Neural progenitor cell (in vitro differentiated cells): ENCODE measurements at regions not wholly inside any gene's neighbourhood (a gene's known extent, or its start where the extent isn't known, plus 50 kb on each side); places are given as distances from the start of the nearest gene placed in this dataset.
A peak's percentile ranks its signal among the peaks of the same experiment; 100 is the strongest.

Experiments
- DNase-seq: peaks from one replicate; pipeline ENCODE4 v3.0.0-alpha.2; 2016; ENCODE audit warnings: low spot score
- H2AFZ ChIP-seq: fragments of 200-600 bp; sonication (generic); replicated peaks from 2 replicates; pipeline ENCODE4 v1.6.1; 2016; ENCODE audit warnings: antibody characterized with exemption
- H3F3A ChIP-seq: fragments of 200-600 bp; sonication (generic); 2 replicates; pipeline ENCODE4 v1.6.1; 2016; ENCODE audit warnings: antibody characterized with exemption, low read depth
- H3K27ac ChIP-seq: fragments of 200-600 bp; sonication (generic); 2 replicates; pipeline ENCODE4 v1.5.1; 2016; ENCODE audit warnings: mild to moderate bottlenecking
- H3K27me3 ChIP-seq: fragments of 200-600 bp; sonication (generic); 2 replicates; pipeline ENCODE4 v1.6.1; 2016; ENCODE audit warnings: mild to moderate bottlenecking, moderate library complexity
- H3K36me3 ChIP-seq: fragments of 200-600 bp; sonication (generic); 2 replicates; pipeline ENCODE4 v1.5.1; 2016
- H3K4me1 ChIP-seq: fragments of 200-600 bp; sonication (generic); 2 replicates; pipeline ENCODE4 v1.6.1; 2016; ENCODE audit warnings: mixed run types
- H3K4me2 ChIP-seq: fragments of 200-600 bp; sonication (generic); 2 replicates; pipeline ENCODE4 v1.6.1; 2016
- H3K4me3 ChIP-seq: fragments of 200-600 bp; sonication (generic); 2 replicates; pipeline ENCODE4 v1.5.1; 2016
- H3K79me2 ChIP-seq: fragments of 200-600 bp; sonication (generic); 2 replicates; pipeline ENCODE4 v1.6.1; 2016; ENCODE audit warnings: low read depth
- H3K9ac ChIP-seq: fragments of 200-600 bp; sonication (generic); 2 replicates; pipeline ENCODE4 v1.6.1; 2016
- H3K9me3 ChIP-seq: fragments of 200-600 bp; sonication (generic); 2 replicates; pipeline ENCODE4 v1.5.1; 2016; ENCODE audit warnings: low read depth
- H4K20me1 ChIP-seq: fragments of 200-600 bp; sonication (generic); 2 replicates; pipeline ENCODE4 v1.6.1; 2016; ENCODE audit warnings: low read depth
- H3K27ac Mint-ChIP-seq: 3 replicates; pipeline ENCODE4 v1.8.0; 2021; ENCODE audit warnings: mixed read lengths
- H3K27me3 Mint-ChIP-seq: 2 replicates; pipeline ENCODE4 v1.8.0; 2022; ENCODE audit warnings: low read depth, mild to moderate bottlenecking, inconsistent platforms, moderate library complexity, mixed read lengths; ENCODE audit not compliant: insufficient read depth
- H3K36me3 Mint-ChIP-seq: 3 replicates; pipeline ENCODE4 v1.8.0; 2021; ENCODE audit warnings: mixed read lengths
- H3K4me1 Mint-ChIP-seq: 3 replicates; pipeline ENCODE4 v1.8.0; 2021; ENCODE audit warnings: mixed read lengths
- H3K4me3 Mint-ChIP-seq: 3 replicates; pipeline ENCODE4 v1.8.0; 2021; ENCODE audit warnings: mild to moderate bottlenecking, moderate library complexity, mixed read lengths
- H3K9me3 Mint-ChIP-seq: 3 replicates; pipeline ENCODE4 v1.8.0; 2020; ENCODE audit warnings: mixed read lengths
- EZH2 ChIP-seq: fragments of 200-600 bp; sonication (generic); IDR thresholded peaks from 2 replicates; pipeline ENCODE4 v1.6.1; 2017; ENCODE audit warnings: antibody characterized with exemption, mild to moderate bottlenecking, moderate library complexity
- EZH2phosphoT487 ChIP-seq: fragments of 200-600 bp; sonication (generic); IDR thresholded peaks from 2 replicates; pipeline ENCODE4 v1.6.1; 2017; ENCODE audit warnings: antibody characterized with exemption
- TF ChIP-seq, protein P1 (sequence below): fragments of 200-600 bp; sonication (generic); IDR thresholded peaks from 2 replicates; pipeline ENCODE4 v1.5.1; 2017; ENCODE audit warnings: antibody characterized with exemption, mild to moderate bottlenecking

DNA sequence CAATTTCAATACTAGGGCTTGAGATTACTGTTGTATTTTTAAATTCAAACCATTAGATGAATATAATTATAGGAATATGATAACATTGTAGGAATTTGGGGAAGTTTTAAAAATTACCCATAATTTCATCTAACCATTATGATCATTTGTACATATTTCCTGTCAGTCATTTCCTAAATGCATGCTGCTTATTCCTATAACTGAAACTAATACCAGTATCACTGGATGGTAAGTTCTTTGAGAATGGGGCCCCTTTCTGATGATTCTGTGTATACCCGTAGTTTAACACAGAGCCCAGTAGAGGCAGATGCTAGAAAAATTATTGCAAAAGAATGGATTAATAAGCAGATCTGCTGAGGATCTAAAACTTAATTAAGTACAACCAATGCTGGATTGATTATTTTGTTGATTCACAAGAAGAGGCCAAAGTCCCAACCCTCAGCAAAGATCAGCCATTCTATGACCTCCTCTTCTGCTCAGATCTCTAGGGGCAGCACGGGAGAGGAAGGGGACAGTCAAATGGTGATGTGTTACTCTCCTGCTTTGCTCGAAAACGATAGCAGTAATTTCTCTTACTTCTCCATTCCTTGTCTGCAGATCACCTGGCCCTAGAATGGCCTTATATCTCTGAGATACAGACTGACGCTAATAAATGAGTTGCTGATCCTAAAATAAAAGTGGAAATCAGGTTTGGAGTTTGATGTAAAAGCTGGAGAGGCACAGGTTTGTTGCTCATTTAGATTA lies 69.5 kb upstream of the PELI1 start:
- Mint-ChIP-seq H3K9me3 (no peaks in the 10 kb centered on the region), H3K27me3 (no peaks in the 10 kb centered on the region), H3K4me1 (peaks cover 8% of the 10 kb centered on the region), H3K4me3 (no peak overlapping the region), H3K27ac (no peak overlapping the region), H3K36me3 (no peaks in the 10 kb centered on the region)
- Histone ChIP-seq H2AFZ (no peak overlapping the region), H3K36me3 (no peaks in the 10 kb centered on the region), H3K27ac (no peak overlapping the region), H3K4me2 (no peak overlapping the region), H3K9me3 (no peaks in the 10 kb centered on the region), H3F3A (no peaks in the 10 kb centered on the region), H3K79me2 (no peaks in the 10 kb centered on the region), H3K9ac (no peak overlapping the region), H3K27me3 (no peaks in the 10 kb centered on the region), H3K4me1 (no peaks in the 10 kb centered on the region), H4K20me1 (no peaks in the 10 kb centered on the region), H3K4me3 (no peak overlapping the region)
- TF ChIP-seq, protein P1, sequence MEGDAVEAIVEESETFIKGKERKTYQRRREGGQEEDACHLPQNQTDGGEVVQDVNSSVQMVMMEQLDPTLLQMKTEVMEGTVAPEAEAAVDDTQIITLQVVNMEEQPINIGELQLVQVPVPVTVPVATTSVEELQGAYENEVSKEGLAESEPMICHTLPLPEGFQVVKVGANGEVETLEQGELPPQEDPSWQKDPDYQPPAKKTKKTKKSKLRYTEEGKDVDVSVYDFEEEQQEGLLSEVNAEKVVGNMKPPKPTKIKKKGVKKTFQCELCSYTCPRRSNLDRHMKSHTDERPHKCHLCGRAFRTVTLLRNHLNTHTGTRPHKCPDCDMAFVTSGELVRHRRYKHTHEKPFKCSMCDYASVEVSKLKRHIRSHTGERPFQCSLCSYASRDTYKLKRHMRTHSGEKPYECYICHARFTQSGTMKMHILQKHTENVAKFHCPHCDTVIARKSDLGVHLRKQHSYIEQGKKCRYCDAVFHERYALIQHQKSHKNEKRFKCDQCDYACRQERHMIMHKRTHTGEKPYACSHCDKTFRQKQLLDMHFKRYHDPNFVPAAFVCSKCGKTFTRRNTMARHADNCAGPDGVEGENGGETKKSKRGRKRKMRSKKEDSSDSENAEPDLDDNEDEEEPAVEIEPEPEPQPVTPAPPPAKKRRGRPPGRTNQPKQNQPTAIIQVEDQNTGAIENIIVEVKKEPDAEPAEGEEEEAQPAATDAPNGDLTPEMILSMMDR = no peak
- TF ChIP-seq EZH2 (no peak), EZH2phosphoT487 (no peak)
- DNase-seq = no peak

DNA sequence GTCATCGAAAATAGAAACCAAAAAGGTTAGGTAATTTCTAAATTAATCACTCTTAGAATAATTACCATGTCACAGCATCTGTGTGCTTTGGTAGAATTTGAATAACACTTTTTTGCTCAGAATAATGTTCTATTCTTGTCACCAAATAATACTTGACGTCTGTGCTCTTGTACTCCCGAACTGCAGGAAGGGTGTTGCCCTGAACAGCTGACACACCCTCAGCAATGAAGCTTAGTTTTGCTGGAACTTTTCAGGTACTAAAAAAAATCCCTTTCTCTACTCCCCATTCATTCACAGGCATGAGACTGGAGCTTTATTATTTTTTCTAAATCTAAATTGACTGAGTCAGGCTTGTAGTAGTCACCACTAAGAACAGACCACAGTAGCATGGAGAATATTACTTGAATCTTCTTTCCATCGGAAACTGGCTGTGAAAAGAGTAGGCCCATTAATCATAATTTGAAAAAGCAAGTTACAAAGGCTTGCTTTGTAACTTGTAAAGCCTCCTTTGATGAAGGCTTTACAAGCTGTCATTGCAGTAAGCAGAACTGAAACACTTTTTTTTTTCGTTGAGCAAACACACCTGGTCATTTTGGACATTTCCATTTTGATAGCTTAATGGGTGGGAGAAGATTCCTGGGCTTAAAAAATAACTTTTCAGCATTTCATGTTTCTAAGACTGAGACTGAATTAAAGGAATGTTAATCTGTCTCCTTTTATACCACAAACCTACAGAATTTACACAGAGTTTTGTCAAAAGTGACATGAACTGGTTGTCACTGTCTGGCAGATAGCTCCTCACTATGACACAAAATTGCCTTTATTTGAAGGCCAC lies 70.3 kb upstream of the PELI1 start:
- Histone ChIP-seq H3K27me3 (no peaks in the 10 kb centered on the region), H3K4me3 (no peak overlapping the region), H3K9me3 (no peaks in the 10 kb centered on the region), H3K4me2 (no peak overlapping the region), H3K4me1 (no peaks in the 10 kb centered on the region), H2AFZ (no peak overlapping the region), H3K9ac (no peak overlapping the region), H3K36me3 (no peaks in the 10 kb centered on the region), H4K20me1 (no peaks in the 10 kb centered on the region), H3K27ac (no peak overlapping the region), H3K79me2 (no peaks in the 10 kb centered on the region), H3F3A (no peaks in the 10 kb centered on the region)
- H3K4me3 Mint-ChIP-seq = no peak overlapping the region
- no peaks in the 10 kb centered on the region for H3K9me3 Mint-ChIP-seq
- peaks cover 10% of the 10 kb centered on the region for H3K4me1 Mint-ChIP-seq
- no peaks in the 10 kb centered on the region for H3K27me3 Mint-ChIP-seq
- TF ChIP-seq EZH2 = no peak
- TF ChIP-seq, protein P1 = no peak
- no peak for TF ChIP-seq EZH2phosphoT487
- no peaks in the 10 kb centered on the region for H3K36me3 Mint-ChIP-seq
- peak overlapping the region; percentile 40 for H3K27ac Mint-ChIP-seq
- DNase-seq = no peak

DNA sequence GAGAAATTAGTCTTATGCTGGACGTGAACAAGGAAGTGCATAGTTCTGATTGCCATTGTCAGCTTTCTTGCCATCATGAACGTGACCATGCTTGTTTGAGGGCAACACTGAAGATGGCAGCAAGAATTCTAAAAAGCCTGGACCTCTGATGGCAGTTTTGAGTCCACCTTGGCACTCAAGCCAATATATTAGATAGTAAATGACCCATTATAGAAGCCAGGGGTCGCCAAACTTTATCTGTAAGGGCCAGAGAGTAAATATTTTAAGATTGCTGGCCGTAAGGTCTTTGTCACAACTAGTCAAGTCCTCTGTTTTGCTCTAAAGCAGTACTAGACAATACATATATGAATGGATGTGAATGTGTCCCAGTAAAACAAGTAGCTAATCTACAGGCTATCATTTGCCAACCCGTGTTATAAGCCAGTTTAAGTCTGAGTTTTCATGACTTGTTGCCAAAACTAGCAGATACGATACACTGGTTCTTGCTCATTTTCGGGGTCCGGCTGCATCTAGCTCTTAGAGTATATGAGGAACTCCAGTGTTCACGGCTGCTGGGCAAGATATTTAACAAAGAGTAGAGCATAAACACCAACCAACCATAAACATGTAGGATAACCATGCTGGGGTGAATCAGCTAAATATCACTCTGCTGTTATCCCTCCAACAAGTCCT lies 73.1 kb upstream of the PELI1 start:
- no peak overlapping the region for H3K4me3 Mint-ChIP-seq
- no peak overlapping the region for H3K4me3 ChIP-seq
- no peak overlapping the region for H3K4me2 ChIP-seq
- H3K4me1 ChIP-seq = no peaks in the 10 kb centered on the region
- H4K20me1 ChIP-seq = no peaks in the 10 kb centered on the region
- no peak for TF ChIP-seq EZH2phosphoT487
- TF ChIP-seq, protein P1 = no peak
- no peak for TF ChIP-seq EZH2
- no peaks in the 10 kb centered on the region for H3K27me3 ChIP-seq
- H3K9me3 ChIP-seq = no peaks in the 10 kb centered on the region
- H3K27ac Mint-ChIP-seq = no peak overlapping the region
- no peak overlapping the region for H2AFZ ChIP-seq
- no peak overlapping the region for H3K9ac ChIP-seq
- H3K4me1 Mint-ChIP-seq = peaks cover 25% of the 10 kb centered on the region
- no peaks in the 10 kb centered on the region for H3K36me3 Mint-ChIP-seq
- no peak for DNase-seq
- no peaks in the 10 kb centered on the region for H3K27me3 Mint-ChIP-seq
- H3K27ac ChIP-seq = no peak overlapping the region
- H3K36me3 ChIP-seq = no peaks in the 10 kb centered on the region
- no peaks in the 10 kb centered on the region for H3F3A ChIP-seq
- H3K79me2 ChIP-seq = no peaks in the 10 kb centered on the region
- no peaks in the 10 kb centered on the region for H3K9me3 Mint-ChIP-seq
